ENCODE measurements at regions not wholly inside any gene's neighbourhood (a gene's known extent, or its start where the extent isn't known, plus 50 kb on each side); places are given as distances from the start of the nearest gene placed in this dataset.

DNA sequence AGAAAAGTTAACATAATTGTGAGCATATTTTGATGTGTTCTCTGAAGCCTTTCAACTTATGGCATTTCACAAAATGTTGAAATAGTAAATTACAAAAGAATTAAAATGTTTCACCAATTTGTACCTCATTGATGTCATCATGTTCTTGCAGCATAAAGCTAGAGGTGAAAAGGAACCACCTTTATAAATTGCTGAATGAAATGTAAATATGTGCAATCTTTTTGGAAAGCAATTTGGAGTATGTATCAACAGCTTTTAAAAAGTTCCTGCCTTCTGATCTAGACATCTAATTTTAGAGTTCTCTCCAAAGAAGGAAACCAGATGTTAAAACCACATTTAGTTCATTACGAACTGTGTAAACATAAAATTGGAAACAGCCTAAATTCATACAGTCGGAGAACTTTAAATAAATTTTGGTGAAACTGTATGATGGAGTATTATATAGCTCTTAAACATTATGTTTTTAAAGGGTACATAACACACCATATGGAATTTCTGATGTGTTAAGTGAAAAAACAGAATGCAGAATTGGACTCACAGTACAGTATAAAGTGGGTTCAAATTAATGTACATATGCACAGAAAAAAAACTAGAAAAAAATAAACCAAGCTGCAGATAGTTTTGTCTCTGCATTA is 311.2 kb upstream of the NAALADL2 start:
- no peak for TF ChIP-seq POLR2AphosphoS5 (IDR thresholded peaks at IDR 0.05; ENCODE audit: low read depth, low read length)
- no peak for TF ChIP-seq TAF1 (IDR thresholded peaks at IDR 0.05; ENCODE audit: borderline replicate concordance, insufficient read depth, low read length)
- no peak for TF ChIP-seq FOXP2 (optimal IDR thresholded peaks at IDR 0.05; ENCODE audit: borderline replicate concordance, extremely low read depth, extremely low read length, insufficient read depth)
- no peak for TF ChIP-seq SIN3A (IDR thresholded peaks at IDR 0.05; ENCODE audit: borderline replicate concordance, insufficient read depth, low read length)
- TF ChIP-seq, protein P1, sequence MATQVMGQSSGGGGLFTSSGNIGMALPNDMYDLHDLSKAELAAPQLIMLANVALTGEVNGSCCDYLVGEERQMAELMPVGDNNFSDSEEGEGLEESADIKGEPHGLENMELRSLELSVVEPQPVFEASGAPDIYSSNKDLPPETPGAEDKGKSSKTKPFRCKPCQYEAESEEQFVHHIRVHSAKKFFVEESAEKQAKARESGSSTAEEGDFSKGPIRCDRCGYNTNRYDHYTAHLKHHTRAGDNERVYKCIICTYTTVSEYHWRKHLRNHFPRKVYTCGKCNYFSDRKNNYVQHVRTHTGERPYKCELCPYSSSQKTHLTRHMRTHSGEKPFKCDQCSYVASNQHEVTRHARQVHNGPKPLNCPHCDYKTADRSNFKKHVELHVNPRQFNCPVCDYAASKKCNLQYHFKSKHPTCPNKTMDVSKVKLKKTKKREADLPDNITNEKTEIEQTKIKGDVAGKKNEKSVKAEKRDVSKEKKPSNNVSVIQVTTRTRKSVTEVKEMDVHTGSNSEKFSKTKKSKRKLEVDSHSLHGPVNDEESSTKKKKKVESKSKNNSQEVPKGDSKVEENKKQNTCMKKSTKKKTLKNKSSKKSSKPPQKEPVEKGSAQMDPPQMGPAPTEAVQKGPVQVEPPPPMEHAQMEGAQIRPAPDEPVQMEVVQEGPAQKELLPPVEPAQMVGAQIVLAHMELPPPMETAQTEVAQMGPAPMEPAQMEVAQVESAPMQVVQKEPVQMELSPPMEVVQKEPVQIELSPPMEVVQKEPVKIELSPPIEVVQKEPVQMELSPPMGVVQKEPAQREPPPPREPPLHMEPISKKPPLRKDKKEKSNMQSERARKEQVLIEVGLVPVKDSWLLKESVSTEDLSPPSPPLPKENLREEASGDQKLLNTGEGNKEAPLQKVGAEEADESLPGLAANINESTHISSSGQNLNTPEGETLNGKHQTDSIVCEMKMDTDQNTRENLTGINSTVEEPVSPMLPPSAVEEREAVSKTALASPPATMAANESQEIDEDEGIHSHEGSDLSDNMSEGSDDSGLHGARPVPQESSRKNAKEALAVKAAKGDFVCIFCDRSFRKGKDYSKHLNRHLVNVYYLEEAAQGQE (IDR thresholded peaks at IDR 0.05; ENCODE audit: insufficient read depth in 1 of 2, low read depth in 2 of 2, low read length in 2 of 2) = no peak

DNA sequence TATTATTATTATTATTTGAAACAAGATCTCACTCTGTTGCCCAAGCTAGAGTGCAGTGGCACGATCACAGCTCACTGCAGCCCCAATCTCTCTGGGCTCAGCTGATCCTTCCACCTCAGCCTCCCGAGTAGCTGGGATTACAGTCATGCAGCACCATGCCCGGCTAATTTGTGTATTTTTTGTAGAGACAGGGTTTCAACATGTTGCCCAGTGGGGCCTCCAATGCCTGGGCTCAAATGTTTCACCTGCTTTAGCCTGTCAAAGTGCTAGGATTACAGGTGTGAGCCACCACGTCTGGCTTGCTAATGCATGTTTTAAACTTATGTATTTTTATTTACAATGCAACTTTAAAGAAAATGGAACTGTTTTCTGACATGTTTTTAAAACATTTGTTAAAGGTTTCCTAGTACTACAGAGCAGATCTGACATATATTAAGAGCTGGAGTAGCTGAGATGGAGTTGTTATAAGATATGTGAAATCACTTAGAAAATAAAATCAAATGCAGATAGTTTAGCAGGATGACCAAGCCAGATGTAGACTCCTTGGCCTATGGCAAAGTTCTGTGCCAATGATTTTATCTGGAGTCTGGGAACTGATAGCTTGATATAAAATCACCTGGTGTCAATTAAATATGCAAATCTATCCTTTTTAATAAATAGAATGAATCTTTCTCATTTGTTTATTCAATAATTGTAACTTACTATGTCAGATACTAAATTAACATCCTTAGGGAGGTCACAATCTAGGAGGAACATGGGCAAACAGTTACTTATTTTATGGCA is 310.1 kb upstream of the NAALADL2 start:
- TF ChIP-seq FOXP2 (optimal IDR thresholded peaks at IDR 0.05; ENCODE audit: borderline replicate concordance, extremely low read depth, extremely low read length, insufficient read depth) = no peak
- no peak for TF ChIP-seq TAF1 (IDR thresholded peaks at IDR 0.05; ENCODE audit: borderline replicate concordance, insufficient read depth, low read length)
- no peak for TF ChIP-seq POLR2AphosphoS5 (IDR thresholded peaks at IDR 0.05; ENCODE audit: low read depth, low read length)
- no peak for TF ChIP-seq SIN3A (IDR thresholded peaks at IDR 0.05; ENCODE audit: borderline replicate concordance, insufficient read depth, low read length)
- TF ChIP-seq, protein P1 (IDR thresholded peaks at IDR 0.05; ENCODE audit: insufficient read depth in 1 of 2, low read depth in 2 of 2, low read length in 2 of 2) = no peak

DNA sequence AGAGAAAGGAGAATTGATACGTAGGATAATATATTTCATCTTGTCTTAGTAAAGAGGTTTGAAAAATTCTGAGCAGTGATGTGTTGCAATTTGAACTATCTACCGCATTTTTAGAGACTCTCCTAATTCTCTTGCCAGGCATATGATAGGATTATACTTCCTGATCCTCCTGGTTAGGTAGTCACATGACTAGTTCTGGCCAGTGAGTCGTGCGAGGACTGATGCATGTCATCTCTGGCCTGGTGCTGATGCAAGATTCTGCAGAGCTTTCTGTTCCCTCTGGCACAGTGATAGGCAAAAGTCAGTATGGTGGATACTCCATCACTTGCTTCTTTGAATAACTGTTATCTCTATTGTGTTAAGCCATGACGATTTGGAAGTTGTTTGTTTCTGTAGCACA is 277.6 kb upstream of the NAALADL2 start:
- TF ChIP-seq SIN3A (IDR thresholded peaks at IDR 0.05; ENCODE audit: borderline replicate concordance, insufficient read depth, low read length) (no peak), POLR2AphosphoS5 (IDR thresholded peaks at IDR 0.05; ENCODE audit: low read depth, low read length) (no peak), FOXP2 (optimal IDR thresholded peaks at IDR 0.05; ENCODE audit: borderline replicate concordance, extremely low read depth, extremely low read length, insufficient read depth) (no peak), TAF1 (IDR thresholded peaks at IDR 0.05; ENCODE audit: borderline replicate concordance, insufficient read depth, low read length) (no peak)
- TF ChIP-seq, protein P1 (IDR thresholded peaks at IDR 0.05; ENCODE audit: insufficient read depth in 1 of 2, low read depth in 2 of 2, low read length in 2 of 2) = no peak

DNA sequence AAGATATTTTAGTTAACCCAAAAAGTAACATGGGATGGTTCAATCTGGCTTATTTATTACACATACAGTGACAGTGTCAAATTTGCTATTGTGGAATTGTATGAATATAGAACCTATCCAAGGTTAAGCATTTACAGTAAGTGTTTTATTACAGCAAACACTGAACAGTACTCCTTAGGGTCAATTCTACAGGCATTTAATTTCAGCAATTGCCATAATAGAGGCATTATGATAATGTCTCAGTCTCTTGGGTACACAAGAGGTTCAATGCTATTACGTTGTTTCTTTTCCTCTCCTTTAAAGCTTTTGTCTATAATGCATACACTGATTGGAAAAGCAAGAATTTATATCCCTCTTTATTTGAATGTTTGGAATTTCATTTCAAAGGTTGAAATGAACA is 275.7 kb upstream of the NAALADL2 start:
- TF ChIP-seq FOXP2 (optimal IDR thresholded peaks at IDR 0.05; ENCODE audit: borderline replicate concordance, extremely low read depth, extremely low read length, insufficient read depth) = no peak

DNA sequence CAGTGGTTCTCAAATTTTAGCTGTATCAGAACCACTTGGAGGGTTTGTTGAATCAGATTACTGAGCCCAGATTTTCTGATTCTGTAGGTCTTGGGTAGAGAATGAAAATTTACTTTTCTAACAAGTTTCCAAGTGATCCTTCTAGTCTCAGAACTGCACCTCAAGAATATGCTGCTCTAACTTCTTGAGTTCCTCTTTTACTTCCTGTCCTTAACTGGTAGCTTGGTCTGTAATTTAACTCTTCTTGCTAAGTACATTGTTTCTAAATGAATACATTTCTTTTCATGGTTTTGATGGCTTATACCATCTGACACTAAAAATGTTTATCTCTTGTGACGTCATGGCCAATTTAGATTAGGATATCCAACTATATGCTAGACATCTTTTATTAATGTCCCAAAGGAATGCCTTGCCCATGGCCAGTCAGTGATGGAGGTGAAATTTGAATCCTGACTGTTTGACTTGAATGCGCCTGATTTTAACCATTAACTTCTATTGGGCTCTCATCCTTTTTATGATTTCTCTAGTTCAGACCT is 262.6 kb upstream of the NAALADL2 start:
- TF ChIP-seq FOXP2 (optimal IDR thresholded peaks at IDR 0.05; ENCODE audit: borderline replicate concordance, extremely low read depth, extremely low read length, insufficient read depth) (no peak), POLR2AphosphoS5 (IDR thresholded peaks at IDR 0.05; ENCODE audit: low read depth, low read length) (no peak), SIN3A (IDR thresholded peaks at IDR 0.05; ENCODE audit: borderline replicate concordance, insufficient read depth, low read length) (no peak)
- TF ChIP-seq, protein P1 (IDR thresholded peaks at IDR 0.05; ENCODE audit: insufficient read depth in 1 of 2, low read depth in 2 of 2, low read length in 2 of 2) = no peak
